ENCODE measurements at regions not wholly inside any gene's neighbourhood (a gene's known extent, or its start where the extent isn't known, plus 50 kb on each side); places are given as distances from the start of the nearest gene placed in this dataset.

DNA sequence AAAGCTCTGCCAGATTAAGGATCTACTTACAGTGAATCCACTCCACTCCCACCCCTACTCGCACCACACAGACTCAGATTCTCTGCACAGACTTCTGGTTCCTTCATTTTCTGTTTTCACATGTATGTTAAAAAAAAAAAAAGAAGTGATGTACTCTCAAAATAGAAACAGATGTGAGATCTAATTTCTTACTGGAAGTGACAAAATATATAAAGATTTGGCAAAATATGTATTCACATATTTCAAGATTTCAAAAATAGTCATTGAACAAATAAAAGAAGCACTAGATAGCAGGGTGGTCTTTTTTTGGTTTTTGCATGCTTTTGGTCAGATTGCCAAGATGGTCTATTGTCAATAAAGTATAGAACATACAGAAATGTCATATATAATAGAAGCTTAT lies 379.2 kb downstream of the TMEM167A start:
- TF ChIP-seq, protein P1, sequence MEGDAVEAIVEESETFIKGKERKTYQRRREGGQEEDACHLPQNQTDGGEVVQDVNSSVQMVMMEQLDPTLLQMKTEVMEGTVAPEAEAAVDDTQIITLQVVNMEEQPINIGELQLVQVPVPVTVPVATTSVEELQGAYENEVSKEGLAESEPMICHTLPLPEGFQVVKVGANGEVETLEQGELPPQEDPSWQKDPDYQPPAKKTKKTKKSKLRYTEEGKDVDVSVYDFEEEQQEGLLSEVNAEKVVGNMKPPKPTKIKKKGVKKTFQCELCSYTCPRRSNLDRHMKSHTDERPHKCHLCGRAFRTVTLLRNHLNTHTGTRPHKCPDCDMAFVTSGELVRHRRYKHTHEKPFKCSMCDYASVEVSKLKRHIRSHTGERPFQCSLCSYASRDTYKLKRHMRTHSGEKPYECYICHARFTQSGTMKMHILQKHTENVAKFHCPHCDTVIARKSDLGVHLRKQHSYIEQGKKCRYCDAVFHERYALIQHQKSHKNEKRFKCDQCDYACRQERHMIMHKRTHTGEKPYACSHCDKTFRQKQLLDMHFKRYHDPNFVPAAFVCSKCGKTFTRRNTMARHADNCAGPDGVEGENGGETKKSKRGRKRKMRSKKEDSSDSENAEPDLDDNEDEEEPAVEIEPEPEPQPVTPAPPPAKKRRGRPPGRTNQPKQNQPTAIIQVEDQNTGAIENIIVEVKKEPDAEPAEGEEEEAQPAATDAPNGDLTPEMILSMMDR (IDR thresholded peaks at IDR 0.05; ENCODE audit: low read depth, low read length, missing control alignments), result no peak
- no peak overlapping the region for H3K4me3 ChIP-seq (ENCODE audit: low read depth, low read length)
- DNase-seq (ENCODE audit: low read depth), result no peak

DNA sequence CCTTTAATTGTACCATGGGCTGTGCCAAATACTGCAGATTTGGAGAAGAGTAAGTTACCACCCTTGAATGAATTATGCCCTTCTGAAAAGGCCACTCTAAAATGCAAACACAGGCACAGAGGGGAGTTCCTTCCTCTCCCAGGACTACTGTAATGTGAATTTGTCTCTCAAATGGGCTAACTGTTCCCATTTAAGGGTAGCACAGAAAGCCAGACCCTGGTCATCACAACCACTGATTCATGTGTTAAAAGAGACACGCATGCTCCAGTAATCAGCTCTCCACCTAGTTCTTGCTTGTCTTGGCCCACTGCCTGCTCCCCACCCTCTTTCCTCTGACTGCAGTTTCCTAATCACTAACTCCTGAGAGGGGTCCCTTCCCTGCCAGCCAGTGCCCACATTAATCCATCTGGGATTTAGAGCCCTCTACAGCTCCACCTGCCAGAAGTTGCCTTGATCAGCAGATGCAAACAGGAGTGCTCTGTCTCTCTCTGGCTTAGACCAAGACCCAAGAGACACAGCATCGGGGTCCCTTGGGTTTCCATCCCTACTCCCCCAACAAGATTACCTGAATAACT lies 382.4 kb downstream of the TMEM167A start:
- TF ChIP-seq, protein P1 (IDR thresholded peaks at IDR 0.05; ENCODE audit: low read depth, low read length, missing control alignments), result no peak
- no peak overlapping the region for H3K4me3 ChIP-seq (ENCODE audit: low read depth, low read length)
- no peak for DNase-seq (ENCODE audit: low read depth)

DNA sequence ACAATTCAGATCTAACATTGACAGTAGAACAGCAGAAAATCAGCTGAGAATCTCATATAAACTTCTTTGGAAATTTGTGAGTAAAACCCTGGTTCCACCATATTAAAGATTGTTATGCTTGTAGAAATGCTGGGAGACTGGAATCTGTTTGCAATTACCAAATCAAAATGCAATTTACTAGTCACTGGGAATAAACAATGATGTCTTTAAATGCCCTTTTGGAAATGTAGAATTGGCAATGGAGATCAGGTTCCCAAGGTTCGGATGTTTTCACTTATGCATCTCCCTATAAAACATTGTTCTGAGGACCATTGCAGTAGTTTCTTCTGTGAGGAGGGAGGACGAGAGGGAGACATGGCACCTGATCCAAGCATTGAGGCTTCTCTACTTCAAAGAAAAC lies 384.4 kb downstream of the TMEM167A start:
- no peak overlapping the region for H3K4me3 ChIP-seq (ENCODE audit: low read depth, low read length)
- no peak for DNase-seq (ENCODE audit: low read depth)
- TF ChIP-seq, protein P1 (IDR thresholded peaks at IDR 0.05; ENCODE audit: low read depth, low read length, missing control alignments), result no peak

GRCh38 chr5:82684659-82685058 lies 392.5 kb downstream of the TMEM167A start:
- TF ChIP-seq, protein P1 (IDR thresholded peaks at IDR 0.05; ENCODE audit: low read depth, low read length, missing control alignments), result no peak
- DNase-seq (ENCODE audit: low read depth), result no peak
- no peak overlapping the region for H3K4me3 ChIP-seq (ENCODE audit: low read depth, low read length)

DNA sequence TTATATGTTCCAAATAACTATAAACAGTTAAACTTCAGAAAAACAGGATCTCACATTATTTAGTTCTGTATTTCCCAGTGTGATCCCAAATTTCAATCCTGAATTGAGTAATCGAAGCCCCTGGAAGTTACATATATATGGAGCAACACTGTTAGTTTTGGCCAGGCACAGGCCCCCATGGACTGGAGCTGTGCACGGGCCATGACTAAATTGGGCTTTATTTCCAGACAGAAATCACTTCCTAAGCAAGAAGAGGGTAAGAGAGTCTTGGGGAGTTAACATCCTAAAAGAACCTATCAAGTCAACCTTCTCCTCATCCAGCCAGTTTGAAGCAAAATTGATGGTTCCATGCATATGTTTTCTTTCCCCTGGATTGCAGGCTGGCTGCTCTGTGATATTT lies 393.0 kb downstream of the TMEM167A start:
- H3K4me3 ChIP-seq (ENCODE audit: low read depth, low read length), result no peak overlapping the region
- TF ChIP-seq, protein P1 (IDR thresholded peaks at IDR 0.05; ENCODE audit: low read depth, low read length, missing control alignments), result no peak
- no peak for DNase-seq (ENCODE audit: low read depth)

DNA sequence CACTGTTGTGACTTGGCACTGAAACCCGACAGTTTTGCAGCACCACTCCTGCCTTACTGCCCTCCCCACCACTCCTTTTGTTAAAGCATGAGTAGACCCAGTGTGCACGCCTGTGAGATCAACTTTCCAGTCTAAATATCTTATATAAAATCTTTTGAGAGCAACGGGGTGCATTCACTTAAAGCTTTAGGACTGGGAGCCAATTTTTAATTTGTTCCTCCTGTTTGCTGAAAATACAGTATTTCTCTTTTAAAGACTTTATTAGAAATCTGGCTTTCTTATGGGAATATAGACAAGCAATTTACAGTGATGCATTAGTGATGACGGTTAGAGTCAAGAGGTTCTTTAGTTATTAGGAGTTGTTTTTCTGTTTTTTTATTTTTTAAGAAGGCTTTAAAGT lies 397.5 kb downstream of the TMEM167A start:
- TF ChIP-seq, protein P1 (IDR thresholded peaks at IDR 0.05; ENCODE audit: low read depth, low read length, missing control alignments), result no peak
- no peak for DNase-seq (ENCODE audit: low read depth)
- H3K4me3 ChIP-seq (ENCODE audit: low read depth, low read length), result no peak overlapping the region

DNA sequence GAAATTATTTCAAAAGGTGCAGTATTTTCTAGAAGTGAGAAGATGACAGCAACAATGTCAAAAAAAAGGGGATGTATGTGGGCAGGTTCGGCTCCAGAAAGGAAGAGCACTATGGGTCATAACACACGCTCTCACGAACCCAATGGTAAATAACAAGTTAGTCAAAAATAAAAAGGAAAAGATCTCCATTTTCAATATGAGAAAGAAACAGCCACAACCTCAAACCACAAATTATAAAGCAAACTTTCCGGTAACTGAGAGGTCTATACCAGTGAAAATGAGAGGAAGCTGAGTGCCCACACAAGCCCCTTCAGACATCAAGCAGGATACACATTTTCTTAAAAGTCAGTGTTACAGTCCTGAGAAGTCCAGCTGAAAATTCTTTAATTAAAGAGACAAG lies 398.5 kb upstream of the RPS23 start:
- no peak for DNase-seq (ENCODE audit: low read depth)
- no peak overlapping the region for H3K4me3 ChIP-seq (ENCODE audit: low read depth, low read length)

More for the DNA sequence above, 398.5 kb upstream of the RPS23 start:
- TF ChIP-seq, protein P1 (IDR thresholded peaks at IDR 0.05; ENCODE audit: low read depth, low read length, missing control alignments), result no peak

Measured in GM12864 (cell line).